Calu3 (cell line): ENCODE measurements at regions not wholly inside any gene's neighbourhood (a gene's known extent, or its start where the extent isn't known, plus 50 kb on each side); places are given as distances from the start of the nearest gene placed in this dataset.

Source experiments
- BruUV-seq: library from RNA; stranded (reverse); fragments of 400-500 nt; replicated peaks from 2 replicates; lab custom pipeline; 2021; lab: Mats Ljungman, UMichigan
- CTCF ChIA-PET: fragments of 300-600 bp; sonication (Branson Sonifier 250); formaldehyde crosslinking; loops from one replicate; lab custom pipeline; 2022; ENCODE audit warnings: antibody characterized with exemption; lab: Charles Lee
- DNase-seq: peaks from one replicate; pipeline ENCODE4 v3.0.0; 2022
- H3K27ac Mint-ChIP-seq: one replicate; pipeline ENCODE4 v1.8.0; 2022; ENCODE audit warnings: mixed read lengths; ENCODE audit not compliant: unreplicated experiment
- H3K27me3 Mint-ChIP-seq: one replicate; pipeline ENCODE4 v1.8.0; 2022; ENCODE audit warnings: mixed read lengths; ENCODE audit not compliant: unreplicated experiment
- H3K36me3 Mint-ChIP-seq: one replicate; pipeline ENCODE4 v1.8.0; 2022; ENCODE audit warnings: mild to moderate bottlenecking, moderate library complexity, mixed read lengths; ENCODE audit not compliant: insufficient read depth, unreplicated experiment
- H3K4me1 Mint-ChIP-seq: one replicate; pipeline ENCODE4 v1.8.0; 2022; ENCODE audit warnings: mild to moderate bottlenecking, low read depth, mixed read lengths; ENCODE audit not compliant: unreplicated experiment
- H3K4me3 Mint-ChIP-seq: one replicate; pipeline ENCODE4 v1.8.0; 2022; ENCODE audit warnings: mild to moderate bottlenecking, low read depth, moderate library complexity, mixed read lengths; ENCODE audit not compliant: unreplicated experiment
- H3K9me3 Mint-ChIP-seq: one replicate; pipeline ENCODE4 v1.8.0; 2022; ENCODE audit warnings: low read depth, mixed read lengths; ENCODE audit not compliant: unreplicated experiment
- intact Hi-C: fragments of 100-400 bp; cut with micrococcal nuclease; formaldehyde crosslinking; loops from one replicate; pipeline ENCODE4 v1.10.0; 2022; ENCODE audit not compliant: unreplicated experiment
- TF ChIP-seq, protein P1 (sequence below): fragments of 200-600 bp; IDR thresholded peaks from one replicate; pipeline ENCODE4 v1.8.0; 2022; ENCODE audit warnings: antibody characterized with exemption; ENCODE audit not compliant: unreplicated experiment

DNA sequence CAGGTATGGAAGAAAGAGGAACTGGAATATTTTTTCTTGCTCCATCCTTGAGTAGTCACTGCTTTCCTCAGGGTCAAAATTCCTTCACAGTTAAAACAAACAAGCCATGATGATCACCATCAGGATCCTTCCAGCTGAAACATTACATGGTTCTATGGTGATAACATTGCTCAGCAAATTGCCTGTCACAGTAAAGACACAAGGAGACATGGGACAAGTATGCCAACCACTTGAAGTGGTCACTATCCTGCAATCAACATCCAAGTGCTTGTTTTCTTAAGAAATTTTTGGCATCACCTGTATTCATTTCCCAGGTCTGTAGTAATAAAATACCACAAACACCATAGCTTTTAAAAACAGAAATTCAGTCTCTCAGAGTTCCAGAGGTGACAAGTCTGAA is 662.2 kb downstream of the CDH8 start:
- Mint-ChIP-seq H3K9me3 (peaks cover 19% of the 10 kb centered on the region), H3K4me1 (no peaks in the 10 kb centered on the region), H3K4me3 (no peak overlapping the region), H3K27ac (no peak overlapping the region), H3K27me3 (no peaks in the 10 kb centered on the region), H3K36me3 (no peaks in the 10 kb centered on the region)
- TF ChIP-seq, protein P1, sequence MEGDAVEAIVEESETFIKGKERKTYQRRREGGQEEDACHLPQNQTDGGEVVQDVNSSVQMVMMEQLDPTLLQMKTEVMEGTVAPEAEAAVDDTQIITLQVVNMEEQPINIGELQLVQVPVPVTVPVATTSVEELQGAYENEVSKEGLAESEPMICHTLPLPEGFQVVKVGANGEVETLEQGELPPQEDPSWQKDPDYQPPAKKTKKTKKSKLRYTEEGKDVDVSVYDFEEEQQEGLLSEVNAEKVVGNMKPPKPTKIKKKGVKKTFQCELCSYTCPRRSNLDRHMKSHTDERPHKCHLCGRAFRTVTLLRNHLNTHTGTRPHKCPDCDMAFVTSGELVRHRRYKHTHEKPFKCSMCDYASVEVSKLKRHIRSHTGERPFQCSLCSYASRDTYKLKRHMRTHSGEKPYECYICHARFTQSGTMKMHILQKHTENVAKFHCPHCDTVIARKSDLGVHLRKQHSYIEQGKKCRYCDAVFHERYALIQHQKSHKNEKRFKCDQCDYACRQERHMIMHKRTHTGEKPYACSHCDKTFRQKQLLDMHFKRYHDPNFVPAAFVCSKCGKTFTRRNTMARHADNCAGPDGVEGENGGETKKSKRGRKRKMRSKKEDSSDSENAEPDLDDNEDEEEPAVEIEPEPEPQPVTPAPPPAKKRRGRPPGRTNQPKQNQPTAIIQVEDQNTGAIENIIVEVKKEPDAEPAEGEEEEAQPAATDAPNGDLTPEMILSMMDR = no peak
- CTCF ChIA-PET = no interaction called here
- BruUV-seq = no TSS peak
- no peak for DNase-seq
- intact Hi-C loops = no loop called here

DNA sequence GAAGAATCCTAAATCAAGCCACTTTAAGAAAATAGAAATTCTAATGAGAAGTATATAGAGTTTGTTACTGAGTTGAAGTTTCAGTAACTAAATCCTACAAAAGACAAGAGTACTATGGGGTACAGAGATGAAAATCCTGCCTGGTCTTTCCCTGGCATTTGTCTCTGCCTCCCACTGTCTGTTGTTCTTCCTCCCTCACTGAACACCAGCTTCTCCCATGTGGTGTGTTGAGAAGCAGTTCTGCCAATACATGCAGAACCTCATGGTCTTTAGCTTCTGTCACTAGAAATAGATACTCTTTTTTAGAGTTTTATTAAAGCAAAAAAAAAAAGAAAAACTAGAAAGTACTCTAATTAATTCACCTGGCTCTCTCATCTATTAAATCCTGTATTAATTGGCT is 664.4 kb downstream of the CDH8 start:
- Mint-ChIP-seq H3K9me3 (peaks cover 13% of the 10 kb centered on the region), H3K4me1 (no peaks in the 10 kb centered on the region), H3K27ac (no peak overlapping the region), H3K27me3 (no peaks in the 10 kb centered on the region), H3K36me3 (no peaks in the 10 kb centered on the region), H3K4me3 (no peak overlapping the region)
- CTCF ChIA-PET = no interaction called here
- BruUV-seq = no TSS peak
- TF ChIP-seq, protein P1 = no peak
- DNase-seq = no peak
- intact Hi-C loops = no loop called here

DNA sequence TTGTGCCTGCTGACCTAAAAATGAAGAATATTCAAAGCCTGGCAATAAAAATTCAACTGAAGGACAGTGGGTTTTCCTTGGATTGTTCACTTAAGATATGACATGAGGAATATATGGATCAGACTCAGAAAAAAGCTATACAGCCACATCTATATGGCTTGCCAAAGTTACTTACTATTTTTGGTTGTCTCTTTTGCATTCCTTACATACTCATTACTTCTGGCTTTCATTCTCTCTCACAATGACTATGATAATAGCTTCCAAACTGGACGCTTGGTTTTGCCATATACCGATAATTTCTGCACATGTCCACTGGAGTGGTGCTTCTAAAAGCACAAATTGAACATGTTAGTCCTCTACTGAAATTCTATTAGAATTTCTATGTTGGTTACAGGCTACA is 664.9 kb downstream of the CDH8 start:
- no TSS peak for BruUV-seq
- Mint-ChIP-seq H3K4me3 (no peak overlapping the region), H3K36me3 (no peaks in the 10 kb centered on the region), H3K9me3 (peaks cover 14% of the 10 kb centered on the region), H3K27me3 (no peaks in the 10 kb centered on the region), H3K4me1 (no peaks in the 10 kb centered on the region), H3K27ac (no peak overlapping the region)
- intact Hi-C loops = no loop called here
- DNase-seq = no peak
- TF ChIP-seq, protein P1 = no peak
- CTCF ChIA-PET = no interaction called here

DNA sequence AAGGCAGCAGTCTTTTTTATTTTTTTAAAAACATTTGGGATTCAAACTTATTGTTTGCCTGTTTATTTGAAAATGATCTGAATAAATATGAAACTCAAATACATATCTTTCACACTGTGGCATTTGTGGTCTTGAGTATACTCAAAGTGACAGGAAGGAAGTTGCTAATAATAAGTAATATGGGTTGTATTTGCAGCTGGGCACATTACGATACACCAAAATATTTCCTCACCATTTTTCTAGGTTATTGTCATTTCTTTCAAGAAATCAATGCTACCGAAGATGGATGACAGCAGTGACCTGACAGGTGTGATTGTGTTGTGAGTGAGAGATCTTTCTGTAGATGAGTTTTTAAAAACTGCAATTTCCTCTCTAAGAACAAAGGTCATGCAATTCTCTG is 665.7 kb downstream of the CDH8 start:
- Mint-ChIP-seq H3K4me3 (no peak overlapping the region), H3K27me3 (no peaks in the 10 kb centered on the region), H3K36me3 (no peaks in the 10 kb centered on the region), H3K9me3 (peaks cover 18% of the 10 kb centered on the region), H3K4me1 (no peaks in the 10 kb centered on the region), H3K27ac (no peak overlapping the region)
- TF ChIP-seq, protein P1 = no peak
- intact Hi-C loops = no loop called here
- CTCF ChIA-PET = no interaction called here
- no TSS peak for BruUV-seq
- no peak for DNase-seq
